ENCODE measurements at regions not wholly inside any gene's neighbourhood (a gene's known extent, or its start where the extent isn't known, plus 50 kb on each side); places are given as distances from the start of the nearest gene placed in this dataset.

GRCh38 chr3:18082551-18083272 lies 340.3 kb upstream of the TBC1D5 start:
- no peak for DNase-seq

GRCh38 chr3:18080198-18080689 lies 337.8 kb upstream of the TBC1D5 start:
- DNase-seq: no peak

DNA sequence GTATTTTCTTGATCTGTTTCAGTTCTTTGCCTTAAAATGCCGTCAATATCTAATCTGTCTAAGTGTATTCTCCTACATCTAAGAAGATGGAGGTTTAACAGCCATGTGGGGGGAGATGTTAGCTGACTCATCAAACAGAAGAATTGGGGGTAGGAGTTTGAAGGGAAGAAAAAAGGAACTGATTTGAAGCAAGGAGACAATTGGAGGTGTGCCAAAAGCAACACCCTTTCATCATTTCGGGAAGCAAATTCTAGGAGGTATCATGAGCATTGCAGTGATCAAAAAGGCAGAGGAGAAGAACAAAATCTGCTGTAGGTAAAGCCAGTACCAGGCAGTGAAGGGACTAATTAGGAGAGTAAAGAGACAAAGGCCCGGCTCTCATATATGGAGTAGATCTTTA lies 337.3 kb upstream of the TBC1D5 start:
- no peak for DNase-seq

DNA sequence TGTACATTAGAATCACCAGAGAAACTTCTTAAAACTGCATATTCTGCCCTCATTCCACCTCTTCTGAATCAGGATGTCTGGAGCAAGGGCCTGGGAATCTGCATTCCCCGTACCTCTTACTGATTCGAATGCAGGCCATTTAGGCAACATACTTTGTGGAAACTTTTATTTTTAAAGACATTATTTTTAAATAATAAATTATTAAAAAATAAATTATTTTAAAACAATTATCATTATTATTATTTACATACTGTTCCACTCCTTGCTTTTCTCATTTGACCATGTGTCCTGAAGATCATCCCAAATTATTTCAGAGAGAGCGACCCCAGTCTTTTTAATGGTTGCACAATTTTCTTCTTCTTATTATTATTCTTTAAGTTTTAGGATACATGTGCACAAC lies 336.6 kb upstream of the TBC1D5 start:
- DNase-seq: no peak

- no peak for DNase-seq
Observed at GRCh38 chr3:18077128-18077840, 334.9 kb upstream of the TBC1D5 start.

- no peak for DNase-seq
Observed at GRCh38 chr3:18076301-18076700, 333.9 kb upstream of the TBC1D5 start.

DNA sequence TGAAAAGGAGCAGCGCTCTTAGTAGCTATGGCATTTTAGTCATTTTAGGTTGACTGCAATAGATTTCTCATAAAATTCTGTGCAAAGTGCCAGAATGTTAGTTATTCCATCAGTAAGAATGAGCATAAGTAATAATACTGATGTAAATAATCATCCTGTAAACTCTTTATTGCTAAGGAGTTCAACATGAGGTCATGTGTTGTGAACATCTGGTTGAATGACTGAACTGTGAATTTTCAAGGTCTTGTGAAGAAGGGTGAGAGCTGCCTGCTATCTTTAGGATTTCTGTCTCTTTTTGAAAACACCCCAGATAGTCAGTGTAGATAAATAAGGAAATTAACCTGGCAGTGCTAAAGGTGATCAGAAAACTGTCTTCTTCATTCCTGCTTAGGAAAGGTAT lies 333.4 kb upstream of the TBC1D5 start:
- no peak for DNase-seq

GRCh38 chr3:18071833-18072232 lies 329.4 kb upstream of the TBC1D5 start:
- DNase-seq: no peak

DNA sequence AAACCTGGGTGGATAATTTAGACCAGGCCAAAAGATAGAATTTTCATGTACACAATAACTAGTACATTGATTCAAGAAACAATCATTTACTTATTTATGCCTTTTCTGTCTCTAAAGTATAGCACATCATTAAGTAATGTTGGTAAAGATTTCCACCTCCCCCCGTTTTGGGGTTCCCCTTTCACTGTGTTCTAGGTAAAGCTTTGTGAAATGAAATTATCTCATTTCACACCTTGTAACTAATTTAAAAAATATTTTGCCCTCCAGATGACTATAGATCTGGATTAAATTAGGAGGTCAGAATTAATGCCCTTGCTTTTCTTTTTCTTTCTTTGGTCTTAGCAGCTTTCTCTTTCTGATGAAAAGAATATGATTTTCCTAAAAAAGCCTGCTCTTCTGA lies 328.5 kb upstream of the TBC1D5 start:
- DNase-seq: no peak

- no peak for DNase-seq
Observed at GRCh38 chr3:18070231-18070630, 327.8 kb upstream of the TBC1D5 start.

- DNase-seq: no peak
Observed at GRCh38 chr3:18069568-18069967, 327.1 kb upstream of the TBC1D5 start.

DNA sequence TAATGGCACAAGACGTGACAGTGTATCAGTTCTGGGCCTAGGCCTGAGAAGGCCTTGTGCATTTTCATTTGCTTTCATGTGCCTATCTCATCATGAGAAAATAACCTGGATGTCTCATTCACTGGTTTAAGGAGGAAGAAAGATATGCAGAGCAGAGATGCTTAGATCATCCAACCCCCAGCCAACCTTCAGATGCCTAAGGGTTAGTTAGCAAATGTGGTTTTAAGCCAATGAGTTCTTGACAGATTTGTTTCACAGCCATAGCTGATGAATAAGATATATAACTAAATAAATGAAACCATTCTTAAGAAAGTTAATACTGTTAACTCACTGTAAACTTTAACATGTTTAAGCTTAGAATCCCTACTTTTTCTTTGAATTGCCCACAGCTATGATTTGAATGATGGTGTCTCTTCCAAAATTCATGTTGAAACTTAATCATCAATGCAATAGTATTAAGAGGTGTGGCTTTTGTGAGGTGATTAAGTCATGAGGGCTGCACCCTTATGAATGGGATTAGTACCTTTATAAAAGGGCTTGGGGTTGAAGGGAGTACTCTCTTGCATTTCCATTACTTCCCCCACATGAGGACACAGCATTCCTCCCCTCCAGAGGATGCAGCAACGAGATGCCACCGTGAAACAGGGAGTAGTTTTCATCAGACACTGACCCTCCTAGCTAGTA lies 324.6 kb upstream of the TBC1D5 start:
- no peak for DNase-seq

GRCh38 chr3:18064586-18064985 lies 322.2 kb upstream of the TBC1D5 start:
- DNase-seq: peak in 1 of 51 donors; percentile 23

- DNase-seq: no peak
Observed at GRCh38 chr3:18062657-18063025, 320.2 kb upstream of the TBC1D5 start.

DNA sequence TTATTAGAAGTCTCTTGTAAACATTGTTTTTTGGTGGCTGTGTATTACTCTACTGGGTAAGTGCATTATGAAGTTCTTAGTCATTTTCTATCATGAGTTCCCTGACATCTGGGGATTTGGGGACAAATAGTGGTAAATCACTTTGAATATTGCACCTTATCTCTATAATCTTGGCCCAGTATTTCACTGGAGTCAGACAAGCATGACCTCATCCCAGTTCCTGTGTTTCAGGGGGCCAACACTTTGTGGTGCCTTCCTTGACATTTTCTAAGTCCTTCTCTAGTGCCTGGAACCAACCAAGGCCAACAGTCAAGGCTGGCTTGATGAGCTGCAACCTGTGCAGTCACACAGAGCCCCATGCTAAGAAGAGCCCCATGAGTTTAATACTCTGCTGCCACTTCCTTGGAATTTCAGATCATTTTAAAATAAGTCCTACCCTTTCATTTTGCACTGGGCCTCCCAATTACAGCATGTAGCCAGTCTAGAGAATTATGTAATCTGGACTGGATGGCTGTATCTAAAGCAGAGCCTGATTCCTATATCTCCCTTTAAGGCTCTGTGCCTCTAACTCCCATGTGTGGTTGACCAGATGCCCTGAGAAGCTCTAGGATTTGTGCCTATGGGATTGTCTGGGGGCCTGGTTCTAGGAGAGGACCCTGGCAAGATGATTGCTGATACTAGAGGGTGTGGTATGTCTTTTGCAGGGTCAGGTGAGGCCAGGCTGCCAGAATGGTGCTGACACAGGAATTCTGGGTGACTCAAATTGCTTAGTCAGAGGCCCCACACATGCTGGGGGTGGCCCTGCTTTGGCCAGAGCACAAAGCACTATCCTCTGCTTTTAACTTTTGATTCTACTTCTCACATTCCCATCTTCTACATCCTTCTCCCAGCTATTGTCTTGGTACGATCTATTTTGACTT lies 319.6 kb upstream of the TBC1D5 start:
- no peak for DNase-seq

- no peak for DNase-seq
Observed at GRCh38 chr3:18058666-18059065, 316.2 kb upstream of the TBC1D5 start.

DNA sequence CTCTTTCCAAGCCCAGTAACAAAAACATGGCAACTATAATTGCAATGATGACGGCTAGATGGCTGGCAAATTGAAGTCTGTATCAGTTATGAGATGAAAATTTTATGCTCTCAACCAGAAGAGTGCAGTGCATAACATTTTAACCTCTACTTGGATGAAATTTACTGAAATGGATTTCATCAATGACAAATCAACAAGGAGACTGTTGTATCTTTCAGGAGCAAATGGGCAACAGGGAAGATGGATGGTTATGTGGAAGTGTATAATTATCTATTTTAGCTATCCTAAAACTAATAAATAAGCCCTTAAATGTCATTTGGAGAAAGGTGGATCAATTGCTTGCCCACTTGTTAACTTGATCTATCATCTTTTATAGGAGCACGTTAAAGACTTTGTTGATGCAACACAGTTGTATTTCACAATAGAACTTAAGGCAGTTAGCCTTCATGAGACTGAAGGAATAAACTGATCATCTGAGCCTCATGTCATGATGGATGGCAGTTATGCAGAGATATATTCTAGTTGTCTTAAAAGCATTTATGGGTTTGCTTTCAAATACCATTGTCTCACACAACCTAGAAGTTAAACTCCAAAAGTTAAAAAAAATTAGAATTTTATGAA lies 315.1 kb upstream of the TBC1D5 start:
- DNase-seq: no peak

GRCh38 chr3:18054625-18055024 lies 312.2 kb upstream of the TBC1D5 start:
- DNase-seq: no peak

GRCh38 chr3:18051306-18051705 lies 308.9 kb upstream of the TBC1D5 start:
- DNase-seq: no peak

- peak in 1 of 51 donors; percentile 48 for DNase-seq
Observed at GRCh38 chr3:18049096-18049495, 306.7 kb upstream of the TBC1D5 start.

DNA sequence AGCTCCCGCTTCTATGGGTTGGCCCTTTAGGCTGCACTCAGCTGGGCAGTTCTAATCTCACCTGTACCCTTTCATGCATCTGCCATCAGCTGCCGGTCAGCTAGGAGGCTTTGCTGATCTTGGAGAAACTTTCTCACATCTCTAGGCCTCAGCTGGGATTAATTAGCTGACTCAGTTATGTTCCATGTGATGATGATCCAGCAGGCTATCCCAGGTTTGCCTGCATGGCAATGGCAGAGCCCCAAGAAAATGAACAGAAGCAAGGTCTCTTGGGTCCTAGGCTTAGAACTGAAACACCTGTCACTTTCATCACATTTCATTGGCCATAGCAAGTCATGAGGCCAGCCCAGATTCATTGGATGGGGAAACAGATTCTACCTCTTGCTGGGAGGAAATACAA lies 304.6 kb upstream of the TBC1D5 start:
- DNase-seq: no peak

All from hypothalamus (tissue), 51 donors.